ENCODE measurements at regions not wholly inside any gene's neighbourhood (a gene's known extent, or its start where the extent isn't known, plus 50 kb on each side); places are given as distances from the start of the nearest gene placed in this dataset.
A peak's percentile ranks its signal among the peaks of the same experiment; 100 is the strongest.
"Not testable (repeated sequence)": the region's sequence is repeated elsewhere in the genome, so short reads cannot be mapped to it uniquely, and the experiment has no call there.

DNA sequence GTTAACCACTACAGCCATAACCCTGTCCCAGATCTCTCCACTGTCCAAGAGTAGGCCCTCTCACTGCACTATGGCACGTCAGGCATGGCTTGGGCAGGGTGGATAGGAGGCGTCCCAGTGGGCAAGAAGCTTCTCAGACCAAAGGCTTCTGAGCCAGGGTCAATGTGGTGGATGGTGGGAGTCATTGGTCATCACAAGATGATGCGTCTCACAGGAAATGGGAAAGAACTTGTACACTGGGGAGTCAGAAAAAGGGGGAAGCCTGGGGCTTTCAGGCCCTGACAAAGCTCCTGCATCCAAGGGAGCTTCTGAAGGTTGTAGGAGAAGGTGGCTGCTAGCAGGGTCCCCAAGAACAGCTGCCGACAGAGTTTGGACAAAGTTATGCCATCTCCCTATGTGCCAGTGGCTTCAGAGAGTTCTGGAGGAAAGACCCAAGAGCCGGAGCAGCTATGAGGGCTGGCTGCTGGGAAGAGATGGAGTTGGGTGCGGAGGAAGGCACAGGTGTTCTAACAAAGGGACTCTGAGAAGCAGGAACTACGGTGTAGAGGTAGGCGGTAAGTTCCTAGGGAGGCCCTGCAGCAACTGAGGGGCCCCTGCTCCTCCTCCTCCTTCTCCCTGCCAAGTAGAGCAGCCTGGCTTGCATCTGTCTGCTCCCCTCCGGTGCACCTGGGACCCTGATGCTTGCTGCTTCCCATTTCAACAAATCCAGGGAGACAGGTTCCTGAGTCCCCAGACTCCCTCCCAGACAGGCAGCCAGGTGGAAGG lies 81.1 kb downstream of the ARL6IP4 start:
- no peak for ATAC-seq

DNA sequence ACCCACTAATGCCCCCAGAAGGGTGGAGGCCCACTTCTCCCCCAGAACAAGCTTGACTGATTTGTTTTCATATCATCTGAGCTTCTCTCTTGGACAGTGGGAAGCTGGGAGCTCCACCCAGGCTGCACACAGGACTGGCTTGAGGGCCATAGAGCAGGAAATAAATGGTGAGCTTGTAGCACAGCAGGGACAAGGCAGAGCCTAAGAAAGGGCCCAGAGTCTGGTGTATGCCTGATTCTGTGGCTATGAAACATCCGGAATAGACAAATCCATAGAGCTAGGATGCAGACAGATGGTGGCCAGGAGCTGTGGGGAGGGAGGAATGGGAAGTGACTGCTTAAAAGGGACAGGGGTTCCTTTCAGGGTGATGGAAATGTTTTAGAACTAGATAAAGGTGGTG lies 79.0 kb downstream of the ARL6IP4 start:
- no peak for ATAC-seq

GRCh38 chr12:123058980-123059379 lies 78.5 kb downstream of the ARL6IP4 start:
- no peak for ATAC-seq

DNA sequence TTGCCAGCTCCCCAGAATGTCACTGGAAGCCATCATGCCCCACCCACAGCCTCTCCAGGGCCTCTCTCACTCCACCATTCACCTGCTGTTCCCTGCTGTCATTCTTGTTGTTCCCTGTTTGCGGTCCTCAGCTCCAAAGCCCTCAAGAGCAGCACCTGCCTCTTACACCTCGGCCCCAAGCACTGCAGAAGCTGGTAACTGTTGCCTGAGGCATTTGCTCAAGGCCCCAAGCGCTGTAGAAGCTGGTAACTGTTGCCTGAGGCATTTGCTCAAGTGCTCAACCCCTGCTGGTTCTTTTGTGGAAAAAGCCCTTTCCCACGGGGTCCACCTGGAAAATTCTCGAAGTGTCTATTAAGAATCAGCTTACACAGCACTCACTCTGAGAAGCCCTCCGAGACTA lies 78.0 kb downstream of the ARL6IP4 start:
- no peak for ATAC-seq

- ATAC-seq, result no peak
These were observed 77.2 kb downstream of the ARL6IP4 start for GRCh38 chr12:123057513-123058265.

DNA sequence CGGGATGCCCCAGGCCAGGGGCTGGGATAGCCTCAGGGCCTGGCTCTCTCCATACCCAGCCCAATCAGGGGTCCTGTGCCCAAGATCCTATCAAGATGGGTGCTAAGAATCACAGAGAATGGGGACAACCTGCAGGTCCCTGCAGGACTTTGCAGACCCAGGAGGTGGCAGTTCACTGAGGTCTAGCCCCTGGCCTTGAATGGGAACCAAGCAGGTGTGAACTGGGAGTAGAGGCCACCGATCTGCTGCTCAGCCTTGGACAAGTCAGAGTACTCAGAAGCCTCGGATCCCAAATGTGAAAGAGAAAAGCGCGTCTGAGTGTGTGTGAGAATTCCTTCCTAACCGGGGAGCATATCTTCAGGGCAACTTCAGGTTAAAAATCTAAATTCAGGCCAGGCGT lies 76.2 kb downstream of the ARL6IP4 start:
- no peak for ATAC-seq

DNA sequence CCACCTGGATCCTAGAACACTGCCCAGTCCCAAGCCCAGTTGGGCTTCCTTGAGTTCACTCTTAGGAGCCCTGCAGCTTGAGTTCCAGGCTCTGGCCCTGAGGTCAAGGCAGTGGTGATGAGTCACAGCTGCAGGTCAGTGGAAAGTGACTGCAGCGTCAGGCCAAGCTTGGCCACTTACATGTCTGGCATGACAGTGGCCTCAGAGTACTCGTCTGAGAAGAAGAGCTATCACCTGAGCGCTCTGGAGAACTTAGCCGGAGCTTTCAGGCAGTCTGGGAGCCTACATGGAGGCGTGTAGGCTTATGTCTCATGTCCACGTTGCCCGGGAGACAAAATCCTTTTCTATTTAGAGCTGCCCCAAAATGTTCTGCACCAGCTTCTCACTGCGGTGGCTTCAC lies 75.6 kb downstream of the ARL6IP4 start:
- no peak for ATAC-seq

DNA sequence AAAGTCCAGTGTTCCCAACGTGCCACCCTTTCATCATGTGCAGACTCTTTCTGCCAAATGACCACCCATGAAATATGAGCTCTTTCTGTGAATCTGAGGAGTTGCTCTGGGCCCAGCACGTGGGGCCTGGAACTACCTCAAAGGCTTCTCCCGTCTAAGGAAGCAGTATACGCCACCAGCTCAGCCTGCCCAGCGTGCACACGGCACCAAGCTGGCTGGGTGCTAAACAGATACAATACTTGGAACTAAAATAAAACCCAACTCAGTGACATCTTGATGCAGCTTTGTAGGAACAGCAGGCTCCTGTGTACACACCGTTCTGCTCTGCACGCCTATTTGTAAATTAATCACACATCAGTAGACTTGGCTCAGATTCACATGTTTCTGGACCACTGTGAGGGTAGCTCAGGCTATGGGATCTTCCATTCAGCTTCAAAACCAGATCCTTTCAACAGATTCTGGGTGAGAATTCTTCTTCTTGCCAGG lies 74.8 kb downstream of the ARL6IP4 start:
- ATAC-seq, result no peak

DNA sequence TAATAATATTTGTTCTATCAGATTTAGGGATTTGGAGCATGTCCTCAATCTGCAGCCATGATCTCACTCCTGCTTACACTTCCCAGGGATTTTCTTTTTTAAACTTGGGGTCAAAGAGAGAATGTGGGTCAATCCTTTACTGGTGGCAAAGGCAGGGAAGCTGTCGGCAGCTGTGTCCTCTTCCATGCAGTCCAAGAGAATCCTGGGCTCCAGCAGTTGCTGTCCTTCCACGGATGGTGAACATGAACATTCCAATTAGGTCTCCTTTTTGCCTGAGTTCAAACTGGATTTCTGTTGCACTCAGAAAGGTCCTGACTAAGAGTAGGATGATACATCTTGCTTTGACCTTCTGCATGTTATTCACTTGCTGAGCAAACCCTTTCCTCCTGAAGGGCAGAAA lies 73.9 kb downstream of the ARL6IP4 start:
- no peak for ATAC-seq

- no peak for ATAC-seq
These were observed 71.1 kb downstream of the ARL6IP4 start for GRCh38 chr12:123051556-123051955.

GRCh38 chr12:123050913-123051312 lies 70.4 kb downstream of the ARL6IP4 start:
- no peak for ATAC-seq

DNA sequence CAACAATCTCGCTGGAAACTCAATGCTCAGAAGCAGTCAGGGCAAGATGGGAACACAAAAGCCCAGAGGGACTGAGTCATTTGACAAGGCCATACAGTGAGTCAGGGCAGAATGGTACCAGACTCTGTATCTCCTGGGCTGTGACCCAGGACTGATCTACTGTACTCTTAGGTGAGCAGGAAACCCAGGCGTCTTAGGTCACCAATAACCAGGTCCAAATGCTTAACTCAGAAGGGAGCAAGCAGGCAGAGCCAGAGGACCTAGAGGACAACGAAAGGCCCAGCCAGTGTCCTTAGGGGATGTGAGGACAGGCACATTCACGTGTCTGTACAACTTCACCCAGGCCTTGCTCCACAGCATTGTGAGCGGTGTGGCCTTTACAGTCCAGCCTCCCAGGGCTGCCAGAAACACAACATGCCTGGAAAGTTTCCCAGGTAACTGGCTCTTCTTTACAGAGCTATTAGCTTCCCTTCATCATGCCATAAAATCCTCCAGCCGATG lies 69.9 kb downstream of the ARL6IP4 start:
- ATAC-seq, result peak; percentile 90 to 93

GRCh38 chr12:123049398-123050240 lies 69.1 kb downstream of the ARL6IP4 start:
- no peak for ATAC-seq

- ATAC-seq, result not testable (repeated sequence)
These were observed 67.4 kb downstream of the ARL6IP4 start for GRCh38 chr12:123047892-123048291.

DNA sequence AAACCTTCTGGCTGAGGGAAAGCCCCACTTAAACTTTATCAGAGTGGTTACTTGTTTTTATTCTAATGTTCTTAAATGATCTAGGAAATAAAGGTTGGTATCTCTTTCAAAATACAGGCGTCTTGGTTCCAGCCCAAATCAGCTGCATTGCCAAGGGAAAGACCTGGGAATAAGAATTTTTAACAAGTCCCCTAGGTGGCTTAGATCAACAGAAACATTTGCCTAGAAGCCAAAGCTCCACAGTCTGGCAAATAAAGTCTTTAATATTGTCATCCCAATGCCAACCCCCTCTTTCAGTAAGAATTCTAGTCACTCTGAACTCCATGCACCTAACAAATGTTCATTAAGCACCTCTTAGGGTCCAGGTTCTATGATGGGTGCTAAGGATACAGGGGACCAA lies 66.8 kb downstream of the ARL6IP4 start:
- ATAC-seq, result no peak

- ATAC-seq, result no peak
These were observed 66.0 kb downstream of the ARL6IP4 start for GRCh38 chr12:123046431-123046830.

- no peak for ATAC-seq
These were observed 65.2 kb downstream of the ARL6IP4 start for GRCh38 chr12:123045678-123046077.

GRCh38 chr12:123044351-123044750 lies 63.9 kb downstream of the ARL6IP4 start:
- no peak for ATAC-seq

DNA sequence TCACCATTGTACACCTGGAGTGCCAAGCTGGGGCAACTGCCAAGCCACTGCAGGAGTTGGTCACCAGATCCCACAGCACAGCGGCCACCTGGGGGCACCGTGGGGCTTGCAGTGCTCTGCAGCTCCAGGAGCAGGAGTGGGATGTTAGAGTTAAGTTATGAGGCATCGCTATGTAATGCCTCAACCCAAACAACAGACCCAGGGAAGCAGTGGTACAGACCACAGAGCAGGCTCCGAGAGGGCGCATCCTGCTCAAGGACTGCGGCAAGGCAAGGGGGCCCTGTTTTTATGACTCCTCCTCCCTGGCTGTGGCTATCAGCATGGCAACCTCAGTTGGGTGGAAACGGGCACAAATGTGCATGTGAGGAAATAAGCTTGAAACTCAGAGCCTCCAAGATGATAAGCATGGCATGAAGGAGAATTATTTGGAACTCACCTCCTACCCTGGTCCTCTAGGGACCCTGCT lies 63.1 kb downstream of the ARL6IP4 start:
- ATAC-seq, result peak; percentile 94 to 95

GRCh38 chr12:123042833-123043232 lies 62.4 kb downstream of the ARL6IP4 start:
- ATAC-seq, result no peak

- no peak for ATAC-seq
These were observed 61.6 kb downstream of the ARL6IP4 start for GRCh38 chr12:123041811-123042655.

- ATAC-seq, result no peak
These were observed 60.6 kb downstream of the ARL6IP4 start for GRCh38 chr12:123041042-123041531.

All from activated CD4-positive, CD25-positive, alpha-beta regulatory T cell treated with anti-CD3 and anti-CD28 coated beads, Interleukin-2, amount 50 U/mL, for 24 hours (primary cell).